Thyroid gland (tissue), 4 donors: ENCODE measurements at regions not wholly inside any gene's neighbourhood (a gene's known extent, or its start where the extent isn't known, plus 50 kb on each side); places are given as distances from the start of the nearest gene placed in this dataset.
A peak's percentile ranks its signal among the peaks of the same experiment; 100 is the strongest.

Source experiments
- DNase-seq, 2 donors: peaks; one replicate each; pipeline ENCODE4 v3.0.0-alpha.2; 2019
- H3K27ac ChIP-seq, 3 donors: fragments of 200-600 bp; sonication (generic); 1 replicate in 2 of 3; 2 replicates in 1 of 3; pipeline ENCODE4 v1.5.1; 2016 to 2019; ENCODE audit warnings: mild to moderate bottlenecking in 1 of 3, moderate library complexity in 1 of 3
- H3K27me3 ChIP-seq: fragments of 200-600 bp; sonication (generic); one replicate; pipeline ENCODE4 v1.5.1; 2019
- H3K36me3 ChIP-seq, 2 donors: fragments of 200-600 bp; sonication (generic); one replicate each; pipeline ENCODE4 v1.5.1; 2016 to 2019
- H3K4me1 ChIP-seq, 2 donors: fragments of 200-600 bp; sonication (generic); one replicate each; pipeline ENCODE4 v1.5.1; 2017 to 2019
- H3K4me3 ChIP-seq, 3 donors: fragments of 200-600 bp; sonication (generic); replicated peaks in 1 of 3; 1 replicate in 2 of 3; 2 replicates in 1 of 3; pipeline ENCODE4 v1.5.1; 2016; ENCODE audit warnings: mild to moderate bottlenecking in 1 of 3
- H3K9me3 ChIP-seq: fragments of 200-600 bp; sonication (generic); one replicate; pipeline ENCODE4 v1.5.1; 2017
- CTCF ChIP-seq, 6 experiments: fragments of 200-600 bp in 3 of 6; fragments of 450-650 bp in 3 of 6; sonication (generic) in 3 of 6; IDR thresholded peaks; one replicate each; pipeline ENCODE4 v1.5.1; 2016 to 2019; ENCODE audit warnings: antibody characterized with exemption in 6 of 6, mild to moderate bottlenecking in 2 of 6, inconsistent platforms in 1 of 6, moderate library complexity in 1 of 6
- POLR2A ChIP-seq, 2 donors: fragments of 450-650 bp; IDR thresholded peaks; one replicate each; pipeline ENCODE4 v1.6.1; 2017; ENCODE audit warnings: antibody characterized with exemption in 2 of 2, mild to moderate bottlenecking in 2 of 2, moderate library complexity in 1 of 2
- WGBS, 2 donors: methylation state at CpG; one replicate each; pipeline ENCODE4 v1.1.5; 2017; 5-methylcytosine and 5-hydroxymethylcytosine counted together
- intact Hi-C: fragments of 100-400 bp; cut with DNase I; formaldehyde crosslinking; loops from one replicate; pipeline ENCODE4 v1.15.1; 2023

- Histone ChIP-seq H3K27me3 (no peaks in the 10 kb centered on the region), H3K36me3 (no peaks in the 10 kb centered on the region), H3K4me3 (no peak overlapping the region), H3K27ac (no peak overlapping the region), H3K4me1 (no peaks in the 10 kb centered on the region), H3K9me3 (no peaks in the 10 kb centered on the region)
- no peak for TF ChIP-seq CTCF (IDR thresholded peaks at IDR 0.05)
- no peak for TF ChIP-seq POLR2A (IDR thresholded peaks at IDR 0.05)
- intact Hi-C loops = no loop called here
- WGBS, 2 donors = 52 to 59% methylated on average over 11 of the region's 11 CpGs
- no peak for DNase-seq
These were observed 167.1 kb downstream of the FGF9 start for GRCh38 chr13:21837841-21838551.

- TF ChIP-seq CTCF (IDR thresholded peaks at IDR 0.05) = no peak
- no peak for TF ChIP-seq POLR2A (IDR thresholded peaks at IDR 0.05)
- Histone ChIP-seq H3K27me3 (no peaks in the 10 kb centered on the region), H3K4me1 (no peaks in the 10 kb centered on the region), H3K36me3 (no peaks in the 10 kb centered on the region), H3K4me3 (no peak overlapping the region), H3K27ac (no peak overlapping the region), H3K9me3 (no peaks in the 10 kb centered on the region)
- 81 to 82% methylated on average over 4 of the region's 4 CpGs for WGBS, 2 donors
- intact Hi-C loops = no loop called here
- no peak for DNase-seq
These were observed 175.7 kb downstream of the FGF9 start for GRCh38 chr13:21846605-21847004.

- intact Hi-C loops = no loop called here
- H3K9me3 ChIP-seq = no peaks in the 10 kb centered on the region
- H3K27ac ChIP-seq = no peak overlapping the region
- H3K4me1 ChIP-seq = no peaks in the 10 kb centered on the region
- 34 to 36% methylated on average over 2 of the region's 2 CpGs for WGBS, 2 donors
- no peak for DNase-seq
- peak in 4 of 6 experiments; percentile 8 to 34 (median 22) for TF ChIP-seq CTCF (IDR thresholded peaks at IDR 0.05)
- no peak for TF ChIP-seq POLR2A (IDR thresholded peaks at IDR 0.05)
- H3K4me3 ChIP-seq = no peak overlapping the region
- H3K27me3 ChIP-seq = no peaks in the 10 kb centered on the region
- no peaks in the 10 kb centered on the region for H3K36me3 ChIP-seq
These were observed 178.4 kb downstream of the FGF9 start for GRCh38 chr13:21849323-21849722.

- Histone ChIP-seq H3K27ac (no peak overlapping the region), H3K36me3 (no peaks in the 10 kb centered on the region), H3K4me1 (no peaks in the 10 kb centered on the region), H3K4me3 (no peak overlapping the region), H3K27me3 (no peaks in the 10 kb centered on the region), H3K9me3 (no peaks in the 10 kb centered on the region)
- intact Hi-C loops = no loop called here
- no peak for DNase-seq
- TF ChIP-seq POLR2A (IDR thresholded peaks at IDR 0.05) (no peak), CTCF (IDR thresholded peaks at IDR 0.05) (no peak)
- 82 to 84% methylated on average over 11 of the region's 11 CpGs for WGBS, 2 donors
These were observed 179.4 kb downstream of the FGF9 start for GRCh38 chr13:21850013-21851006.

GRCh38 chr13:21852043-21852442, 181.2 kb downstream of the FGF9 start:
- intact Hi-C loops = no loop called here
- H3K36me3 ChIP-seq = no peaks in the 10 kb centered on the region
- TF ChIP-seq POLR2A (IDR thresholded peaks at IDR 0.05) (no peak), CTCF (IDR thresholded peaks at IDR 0.05) (no peak)
- H3K27ac ChIP-seq = no peak overlapping the region
- H3K4me1 ChIP-seq = no peaks in the 10 kb centered on the region
- no peaks in the 10 kb centered on the region for H3K9me3 ChIP-seq
- H3K4me3 ChIP-seq = no peak overlapping the region
- H3K27me3 ChIP-seq = no peaks in the 10 kb centered on the region
- WGBS, 2 donors = 97% methylated on average over 1 of the region's 1 CpG
- no peak for DNase-seq
